GM23248 (cell line): ENCODE measurements at regions not wholly inside any gene's neighbourhood (a gene's known extent, or its start where the extent isn't known, plus 50 kb on each side); places are given as distances from the start of the nearest gene placed in this dataset. TPM values are rescaled to one million over a fixed set of nuclear protein-coding genes. Genes with fewer than 3 reads are reported as not detected.

Source experiments
- DNase-seq: peaks from one replicate; pipeline ENCODE4 v3.0.0-alpha.2; 2015
- H2AFZ ChIP-seq: fragments of 200-600 bp; sonication (generic); 2 replicates; pipeline ENCODE4 v1.6.1; 2016; ENCODE audit warnings: antibody characterized with exemption
- H3F3A ChIP-seq: fragments of 200-600 bp; sonication (generic); 2 replicates; pipeline ENCODE4 v1.6.1; 2016; ENCODE audit warnings: mild to moderate bottlenecking, antibody characterized with exemption, mixed run types; ENCODE audit not compliant: insufficient read depth
- H3K27ac ChIP-seq: fragments of 200-600 bp; sonication (generic); 2 replicates; pipeline ENCODE4 v1.5.1; 2016; ENCODE audit warnings: mild to moderate bottlenecking
- H3K27me3 ChIP-seq: fragments of 200-600 bp; sonication (generic); replicated peaks from 2 replicates; pipeline ENCODE4 v1.6.1; 2016; ENCODE audit warnings: mild to moderate bottlenecking; ENCODE audit not compliant: insufficient read depth
- H3K36me3 ChIP-seq: fragments of 200-600 bp; sonication (generic); 2 replicates; pipeline ENCODE4 v1.6.1; 2016; ENCODE audit warnings: low read depth, mild to moderate bottlenecking
- H3K4me1 ChIP-seq: fragments of 200-600 bp; sonication (generic); 2 replicates; pipeline ENCODE4 v1.6.1; 2016; ENCODE audit warnings: mild to moderate bottlenecking; ENCODE audit not compliant: insufficient read depth
- H3K4me2 ChIP-seq: fragments of 200-600 bp; sonication (generic); one replicate; pipeline ENCODE4 v1.6.1; 2016; ENCODE audit warnings: mild to moderate bottlenecking; ENCODE audit not compliant: unreplicated experiment
- H3K4me3 ChIP-seq: fragments of 200-600 bp; sonication (generic); 2 replicates; pipeline ENCODE4 v1.5.1; 2016; ENCODE audit warnings: mild to moderate bottlenecking
- H3K79me2 ChIP-seq: fragments of 200-600 bp; sonication (generic); 2 replicates; pipeline ENCODE4 v1.6.1; 2016; ENCODE audit warnings: mild to moderate bottlenecking; ENCODE audit not compliant: insufficient read depth
- H3K9ac ChIP-seq: fragments of 200-600 bp; sonication (generic); 2 replicates; pipeline ENCODE4 v1.6.1; 2016; ENCODE audit warnings: mild to moderate bottlenecking
- H3K9me2 ChIP-seq: fragments of 200-600 bp; sonication (generic); 2 replicates; pipeline ENCODE4 v1.6.1; 2016; ENCODE audit warnings: mixed run types, mild to moderate bottlenecking, moderate library complexity; ENCODE audit not compliant: insufficient read depth
- H3K9me3 ChIP-seq: fragments of 200-600 bp; sonication (generic); one replicate; pipeline ENCODE4 v1.6.1; 2017; ENCODE audit warnings: low read depth
- H4K20me1 ChIP-seq: fragments of 200-600 bp; sonication (generic); 2 replicates; pipeline ENCODE4 v1.6.0; 2016; ENCODE audit not compliant: insufficient read depth
- EZH2 ChIP-seq: fragments of 200-600 bp; sonication (generic); IDR thresholded peaks from 2 replicates; pipeline ENCODE4 v1.6.1; 2018; ENCODE audit warnings: antibody characterized with exemption, mild to moderate bottlenecking; ENCODE audit not compliant: insufficient read depth, poor library complexity, severe bottlenecking
- EZH2phosphoT487 ChIP-seq: fragments of 200-600 bp; sonication (generic); IDR thresholded peaks from 2 replicates; pipeline ENCODE4 v1.6.1; 2018; ENCODE audit warnings: antibody characterized with exemption, moderate library complexity, mild to moderate bottlenecking, low read depth; ENCODE audit not compliant: insufficient read depth
- WGBS, 2 experiments: methylation state at CpG; one replicate each; pipeline ENCODE4 v1.1.6; 2015 to 2017; ENCODE audit warnings: low lambda C conversion rate in 2 of 2, low coverage in 1 of 2; ENCODE audit errors: missing lambda C conversion rate in 2 of 2; 5-methylcytosine and 5-hydroxymethylcytosine counted together
- in situ Hi-C: fragments of 300-500 bp; cut with MboI; formaldehyde crosslinking; loops from 2 replicates; pipeline ENCODE4 v1.15.0; 2020
- microRNA counts: library from miRNA; unstranded; fragments of <30 nt; microRNA quantifications from one replicate; lab custom pipeline; 2016
- microRNA-seq: library from miRNA; unstranded; fragments of <30 nt; microRNA quantifications from one replicate; pipeline ENCODE4, GENCODE V29; 2016; ENCODE audit warnings: borderline number of aligned reads
- small RNA-seq: library from RNA; depleted of rRNA; stranded (forward); fragments of <200 nt; gene quantifications from one replicate; pipeline ENCODE3, GENCODE V24; 2014; ENCODE audit warnings: low read depth, low replicate concordance

GRCh38 chr2:177154809-177155208 is 57.8 kb upstream of the HNRNPA3 start:
- H3K36me3 ChIP-seq, result no peaks in the 10 kb centered on the region
- no peak overlapping the region for H3K4me2 ChIP-seq
- DNase-seq, result no peak
- H3K4me3 ChIP-seq, result no peak overlapping the region
- no peaks in the 10 kb centered on the region for H3K79me2 ChIP-seq
- H3K27ac ChIP-seq, result no peak overlapping the region
- H3K4me1 ChIP-seq, result no peaks in the 10 kb centered on the region
- H3K27me3 ChIP-seq, result no peaks in the 10 kb centered on the region
- no peaks in the 10 kb centered on the region for H3K9me3 ChIP-seq
- WGBS, 2 experiments, result 100% methylated on average over 1 of the region's 1 CpG
- H3F3A ChIP-seq, result no peaks in the 10 kb centered on the region
- no peak overlapping the region for H2AFZ ChIP-seq
- in situ Hi-C loops, result loop anchor here (25.0 kb wide), 2 partner anchors 457 to 582 kb away; a partner anchor contains a TSS
- H3K9ac ChIP-seq, result no peak overlapping the region
- no peaks in the 10 kb centered on the region for H4K20me1 ChIP-seq
- no peaks in the 10 kb centered on the region for H3K9me2 ChIP-seq
- TF ChIP-seq EZH2phosphoT487, result no peak
- no peak for TF ChIP-seq EZH2

- H3K4me3 ChIP-seq, result no peak overlapping the region
- H4K20me1 ChIP-seq, result no peaks in the 10 kb centered on the region
- no peaks in the 10 kb centered on the region for H3K36me3 ChIP-seq
- H3K4me2 ChIP-seq, result no peak overlapping the region
- no peak for DNase-seq
- no peak overlapping the region for H3K27ac ChIP-seq
- in situ Hi-C loops, result loop anchor here (25.0 kb wide), 2 partner anchors 457 to 582 kb away; a partner anchor contains a TSS
- no peak overlapping the region for H2AFZ ChIP-seq
- H3K27me3 ChIP-seq, result no peaks in the 10 kb centered on the region
- no peaks in the 10 kb centered on the region for H3K9me3 ChIP-seq
- H3K9ac ChIP-seq, result no peak overlapping the region
- H3K79me2 ChIP-seq, result no peaks in the 10 kb centered on the region
- H3F3A ChIP-seq, result no peaks in the 10 kb centered on the region
- no peaks in the 10 kb centered on the region for H3K4me1 ChIP-seq
- H3K9me2 ChIP-seq, result no peaks in the 10 kb centered on the region
- TF ChIP-seq EZH2 (no peak), EZH2phosphoT487 (no peak)
- 90 to 97% methylated on average over 1 of the region's 1 CpG for WGBS, 2 experiments
Measured at GRCh38 chr2:177155631-177156030, 57.0 kb upstream of the HNRNPA3 start.

- Histone ChIP-seq H3K79me2 (no peaks in the 10 kb centered on the region), H3K9me2 (no peaks in the 10 kb centered on the region), H3K9ac (no peak overlapping the region), H3K4me1 (peaks cover 26% of the 10 kb centered on the region), H3K27me3 (no peaks in the 10 kb centered on the region), H3F3A (peaks cover 14% of the 10 kb centered on the region; the same call in 1 of the 2 replicates), H3K36me3 (no peaks in the 10 kb centered on the region), H2AFZ (peak overlapping the region; percentile 17; the same call in 1 of the 2 replicates), H3K4me2 (no peak overlapping the region), H3K27ac (no peak overlapping the region), H3K9me3 (no peaks in the 10 kb centered on the region), H4K20me1 (no peaks in the 10 kb centered on the region), H3K4me3 (no peak overlapping the region)
- WGBS, 2 experiments, result 48 to 51% methylated on average over 12 of the region's 12 CpGs
- in situ Hi-C loops, result loop anchor here (10.0 to 25.0 kb wide), 4 partner anchors 163 to 575 kb away; a partner anchor contains a TSS
- TF ChIP-seq EZH2phosphoT487, result no peak
- TF ChIP-seq EZH2, result no peak
- DNase-seq, result peak; percentile 83
Measured at GRCh38 chr2:177161741-177162460, 50.7 kb upstream of the HNRNPA3 start.

MicroRNAs encoded in the stretch of these regions (microRNA counts, 767-probe panel; counts per million panel counts)
- 447 counts per million, percentile 86 among the panel's probes with 10 or more counts for microRNA hsa-miR-1246 (lab: Ali Mortazavi, UCI)

Small RNA genes lying in the stretch of these regions (microRNA-seq; reads per million reads assigned to microRNA genes)
- not detected for gene MIR1246

Small RNA genes lying in the stretch of these regions (small RNA-seq; reads per million reads assigned to genes)
- not detected for gene RNA5SP112
- gene RNU6-187P, result not detected
- gene RNU6ATAC14P, result not detected
